Astrocyte of the spinal cord (primary cell): ENCODE measurements at regions not wholly inside any gene's neighbourhood (a gene's known extent, or its start where the extent isn't known, plus 50 kb on each side); places are given as distances from the start of the nearest gene placed in this dataset.
"Not testable (repeated sequence)": the region's sequence is repeated elsewhere in the genome, so short reads cannot be mapped to it uniquely, and the experiment has no call there.

Source experiments
- DNase-seq: peaks from one replicate; pipeline ENCODE4 v3.0.0; 2011; ENCODE audit warnings: low read depth, low spot score
- H3K4me3 ChIP-seq: 2 replicates; pipeline ENCODE4 v1.5.1; 2011; ENCODE audit warnings: low read depth, mild to moderate bottlenecking, low read length, moderate library complexity
- in situ Hi-C: cut with HindIII; loops from 2 replicates; pipeline ENCODE4 v1.10.0; 2017; ENCODE audit warnings: low sequenced_read_pairs
- TF ChIP-seq, protein P1 (sequence below): IDR thresholded peaks from 2 replicates; pipeline ENCODE4 v1.5.1; 2012; ENCODE audit warnings: low read depth, mild to moderate bottlenecking, low read length, inconsistent platforms

DNA sequence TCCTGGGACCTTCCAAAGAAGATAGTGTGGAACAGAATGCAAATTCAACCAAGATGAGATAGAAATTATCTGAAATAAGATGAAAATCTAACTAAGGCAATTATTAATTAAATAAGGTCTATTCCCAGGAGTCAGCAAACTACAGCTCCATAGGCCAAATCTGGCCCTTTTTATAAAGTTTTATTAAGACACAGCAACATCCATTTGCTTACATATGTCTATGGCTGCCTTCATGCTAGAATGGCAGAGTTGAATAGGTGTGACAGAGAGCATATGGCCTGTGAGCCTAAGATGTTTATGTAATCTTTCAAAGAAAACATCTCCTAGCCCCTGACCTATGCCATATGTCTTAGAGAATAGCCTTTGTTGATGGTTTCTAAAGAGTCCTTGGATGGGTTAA lies 503.0 kb downstream of the EDEM1 start:
- no peak for DNase-seq
- in situ Hi-C loops = no loop called here
- H3K4me3 ChIP-seq = no peak overlapping the region
- TF ChIP-seq, protein P1, sequence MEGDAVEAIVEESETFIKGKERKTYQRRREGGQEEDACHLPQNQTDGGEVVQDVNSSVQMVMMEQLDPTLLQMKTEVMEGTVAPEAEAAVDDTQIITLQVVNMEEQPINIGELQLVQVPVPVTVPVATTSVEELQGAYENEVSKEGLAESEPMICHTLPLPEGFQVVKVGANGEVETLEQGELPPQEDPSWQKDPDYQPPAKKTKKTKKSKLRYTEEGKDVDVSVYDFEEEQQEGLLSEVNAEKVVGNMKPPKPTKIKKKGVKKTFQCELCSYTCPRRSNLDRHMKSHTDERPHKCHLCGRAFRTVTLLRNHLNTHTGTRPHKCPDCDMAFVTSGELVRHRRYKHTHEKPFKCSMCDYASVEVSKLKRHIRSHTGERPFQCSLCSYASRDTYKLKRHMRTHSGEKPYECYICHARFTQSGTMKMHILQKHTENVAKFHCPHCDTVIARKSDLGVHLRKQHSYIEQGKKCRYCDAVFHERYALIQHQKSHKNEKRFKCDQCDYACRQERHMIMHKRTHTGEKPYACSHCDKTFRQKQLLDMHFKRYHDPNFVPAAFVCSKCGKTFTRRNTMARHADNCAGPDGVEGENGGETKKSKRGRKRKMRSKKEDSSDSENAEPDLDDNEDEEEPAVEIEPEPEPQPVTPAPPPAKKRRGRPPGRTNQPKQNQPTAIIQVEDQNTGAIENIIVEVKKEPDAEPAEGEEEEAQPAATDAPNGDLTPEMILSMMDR = no peak

DNA sequence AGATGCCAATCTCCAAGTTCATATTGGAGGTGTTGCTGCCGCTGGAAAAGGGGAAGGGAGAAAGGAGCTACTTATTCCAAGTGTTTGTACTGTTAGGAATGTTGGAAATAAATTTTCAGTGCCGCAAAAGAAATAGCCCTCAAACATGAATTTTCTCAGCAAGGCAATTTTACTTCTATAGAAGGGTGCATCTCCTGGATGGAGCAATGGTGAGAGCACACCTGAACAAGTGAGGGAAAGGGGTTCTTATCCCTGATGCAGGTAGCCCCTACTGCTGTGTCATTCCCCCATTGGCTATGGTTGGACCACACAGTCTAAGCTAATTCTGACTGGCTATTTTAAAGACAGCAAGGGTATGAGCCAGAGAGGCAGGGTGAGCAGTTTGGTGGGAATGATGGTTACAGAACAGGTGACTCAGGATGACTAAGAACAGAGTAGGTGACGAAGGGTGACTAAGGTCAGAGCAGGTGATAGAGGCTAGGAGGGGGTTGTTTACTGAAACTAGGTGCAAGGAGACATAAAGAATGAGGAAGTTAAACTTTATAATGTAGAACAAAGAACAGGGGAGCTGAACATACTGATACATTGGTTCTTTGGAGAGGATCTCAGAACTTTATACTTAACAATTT lies 503.5 kb downstream of the EDEM1 start:
- no peak for DNase-seq
- TF ChIP-seq, protein P1 = no peak
- no peak overlapping the region for H3K4me3 ChIP-seq
- in situ Hi-C loops = no loop called here

DNA sequence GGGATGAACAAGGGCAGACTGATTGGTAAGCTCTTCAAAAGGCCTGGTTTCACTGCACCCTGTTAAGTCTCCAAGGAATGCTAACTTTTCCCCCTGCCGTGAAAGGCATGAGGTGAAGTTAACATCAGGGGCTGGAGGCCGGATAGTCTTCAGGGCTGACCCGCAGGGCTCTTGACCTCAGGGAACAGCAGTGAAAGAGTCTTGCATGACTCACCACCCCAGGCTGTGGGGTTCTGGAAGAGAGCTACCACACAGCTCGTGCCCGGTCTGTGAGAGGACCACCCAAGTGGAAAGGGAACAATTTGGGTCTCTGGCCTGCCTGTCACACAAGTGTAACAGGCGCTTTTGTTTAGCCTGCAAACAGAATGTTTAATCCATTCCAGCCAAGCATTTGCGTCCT lies 504.9 kb downstream of the EDEM1 start:
- DNase-seq = no peak
- TF ChIP-seq, protein P1 = no peak
- in situ Hi-C loops = no loop called here
- no peak overlapping the region for H3K4me3 ChIP-seq

DNA sequence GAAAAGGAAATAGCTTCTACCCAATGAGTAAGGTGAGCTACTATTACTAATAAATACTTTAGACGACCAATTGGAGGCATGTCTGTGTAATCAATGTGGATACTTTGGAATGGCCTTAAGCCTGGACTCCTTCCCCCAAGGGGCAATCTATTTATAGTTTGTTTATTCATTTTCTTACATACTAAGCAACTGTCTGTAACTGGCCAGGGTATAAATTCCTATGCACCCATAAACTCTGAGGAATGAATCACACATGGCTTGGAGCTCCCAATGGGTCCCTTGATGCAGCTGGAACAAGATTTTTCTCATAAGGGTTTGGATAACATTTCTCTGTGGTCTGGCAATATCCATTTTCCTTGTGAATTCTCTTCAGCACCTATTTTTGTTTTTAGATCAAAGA lies 506.8 kb downstream of the EDEM1 start:
- no peak for DNase-seq
- TF ChIP-seq, protein P1 = no peak
- H3K4me3 ChIP-seq = no peak overlapping the region
- in situ Hi-C loops = no loop called here

DNA sequence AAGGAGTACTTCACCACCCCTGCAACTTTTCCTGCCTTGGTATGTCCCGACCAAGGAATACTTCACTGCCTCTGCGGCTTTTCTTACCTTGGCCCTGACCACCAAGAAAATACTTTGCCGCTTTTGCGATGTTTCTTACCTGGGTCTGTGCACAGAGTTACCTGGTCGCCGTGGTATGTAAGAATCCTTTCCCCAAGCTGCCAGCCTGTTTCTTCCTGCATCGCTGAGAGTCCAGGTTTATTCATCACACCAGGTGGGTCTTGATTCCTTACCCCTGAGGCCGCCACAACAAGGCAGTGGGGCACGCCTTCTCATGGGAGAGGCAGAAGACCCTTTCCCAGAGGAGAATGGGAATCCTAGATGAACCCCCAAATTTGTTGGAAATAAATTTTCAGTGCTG lies 511.3 kb downstream of the EDEM1 start:
- no peak for DNase-seq
- no peak overlapping the region for H3K4me3 ChIP-seq
- TF ChIP-seq, protein P1 = no peak
- in situ Hi-C loops = no loop called here

DNA sequence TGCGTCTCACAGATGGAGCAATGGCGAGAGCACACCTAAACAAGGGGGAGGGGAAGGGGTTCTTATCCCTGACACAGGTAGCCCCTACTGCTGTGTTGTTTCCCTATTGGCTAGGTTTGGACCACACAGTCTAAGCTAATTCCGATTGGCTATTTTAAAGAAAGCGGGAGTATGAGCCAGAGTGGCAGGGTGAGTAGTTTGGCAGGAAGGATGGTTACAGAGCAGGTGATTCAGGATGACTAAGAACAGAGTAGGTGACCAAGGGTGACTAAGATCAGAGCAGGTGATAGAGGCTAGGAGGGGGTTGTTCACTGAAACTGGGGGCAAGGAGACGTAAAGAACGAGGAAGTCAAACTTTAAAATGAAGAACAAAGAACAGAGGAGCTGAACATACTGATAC lies 511.8 kb downstream of the EDEM1 start:
- TF ChIP-seq, protein P1 = no peak
- no peak overlapping the region for H3K4me3 ChIP-seq
- no peak for DNase-seq
- in situ Hi-C loops = no loop called here

DNA sequence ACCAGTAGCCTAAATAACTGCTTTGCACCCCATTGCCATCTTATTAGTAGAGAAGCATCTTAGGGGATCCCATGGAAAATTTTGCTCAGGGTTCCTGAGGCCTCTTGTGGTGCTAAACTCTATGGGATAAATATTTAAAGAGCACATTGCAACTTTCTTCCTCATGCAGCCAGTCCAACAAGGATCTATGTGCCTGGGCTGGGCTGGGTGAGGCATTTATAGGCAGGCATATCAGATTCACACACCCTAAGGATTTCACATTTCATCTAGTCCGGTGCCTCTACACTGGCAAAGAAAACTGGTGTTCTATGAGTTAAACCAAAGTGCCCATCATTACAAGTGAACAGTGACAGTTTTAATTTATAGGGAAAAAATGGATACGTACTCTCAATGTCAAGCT lies 512.3 kb downstream of the EDEM1 start:
- TF ChIP-seq, protein P1 = no peak
- DNase-seq = no peak
- no peak overlapping the region for H3K4me3 ChIP-seq
- in situ Hi-C loops = no loop called here

DNA sequence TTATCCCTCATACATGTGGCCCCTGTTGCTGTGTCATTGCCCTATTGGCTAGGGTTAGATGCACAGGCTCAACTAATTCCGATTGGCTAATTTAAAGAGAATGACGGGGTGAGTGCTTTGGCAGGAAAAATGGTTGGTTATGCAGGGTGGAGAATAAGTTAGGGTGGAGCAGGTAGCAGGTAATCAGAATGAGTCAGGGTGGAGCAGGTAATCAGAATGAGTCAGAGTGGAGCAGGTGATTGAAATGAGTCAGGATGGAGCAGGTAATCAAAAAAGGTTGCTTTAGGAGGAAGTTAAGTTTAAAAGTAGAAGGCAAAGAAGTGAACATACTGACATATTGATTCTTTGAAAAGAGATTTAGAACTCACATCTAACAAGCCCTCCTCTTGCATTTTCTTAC lies 513.5 kb downstream of the EDEM1 start:
- H3K4me3 ChIP-seq, DNase-seq, in situ Hi-C loops: not testable (repeated sequence)
